A549 (cell line): ENCODE measurements at regions not wholly inside any gene's neighbourhood (a gene's known extent, or its start where the extent isn't known, plus 50 kb on each side); places are given as distances from the start of the nearest gene placed in this dataset.

Experiments
- ATAC-seq, 2 experiments: fragments of 200-7000 bp in 1 of 2; fragments of >200 bp in 1 of 2; cut with Nextera tagmentation in 1 of 2; cut with Tn5 transposase in 1 of 2; 3 replicates each; pipeline versions ENCODE4 v1.8.0 to v1.9.1; 2018 to 2020; ENCODE audit warnings: mild to moderate bottlenecking in 1 of 2, moderate library complexity in 1 of 2
- CTCF ChIA-PET: fragments of 300-600 bp; sonication (Branson Sonifier 250); formaldehyde crosslinking; extraction: SDS; loops from one replicate; lab custom pipeline; 2021; ENCODE audit warnings: antibody characterized with exemption, inconsistent platforms; lab: Yijun Ruan, JAX
- POLR2A ChIA-PET: fragments of 350-600 bp; formaldehyde crosslinking; extraction: SDS; loops from one replicate; lab custom pipeline; 2021; ENCODE audit warnings: antibody characterized with exemption, inconsistent platforms; lab: Yijun Ruan, JAX
- DNase-seq, 2 experiments: peaks; one replicate each; pipeline versions ENCODE4 v3.0.0 to v3.0.0-alpha.2; 2011 to 2016; ENCODE audit warnings: low read depth in 1 of 2, low spot score in 1 of 2
- FAIRE-seq: peaks from 2 replicates; lab custom pipeline; 2011; peaks lifted over from hg19 to GRCh38; lab: Jason Lieb, UNC
- H3K27ac ChIP-seq, 2 experiments: fragments of >200 bp; sonication (Bioruptor Twin); formaldehyde crosslinking; 3 replicates each; pipeline ENCODE4 v1.5.1; 2016 to 2017
- H3K4me1 ChIP-seq: fragments of >200 bp; sonication (Bioruptor Twin); formaldehyde crosslinking; 3 replicates; pipeline ENCODE4 v1.6.1; 2016
- H3K4me2 ChIP-seq: fragments of >200 bp; sonication (Bioruptor Twin); formaldehyde crosslinking; 3 replicates; pipeline ENCODE4 v1.6.1; 2016
- H3K4me3 ChIP-seq: fragments of >200 bp; sonication (Bioruptor Twin); formaldehyde crosslinking; 3 replicates; pipeline ENCODE4 v1.5.1; 2016
- H3K9me3 ChIP-seq: fragments of >200 bp; sonication (Bioruptor Twin); formaldehyde crosslinking; 3 replicates; pipeline ENCODE4 v1.6.1; 2016
- BHLHE40 ChIP-seq: IDR thresholded peaks from 2 replicates; pipeline ENCODE4 v1.6.1; 2012; ENCODE audit warnings: low read depth, low read length, inconsistent platforms
- CBX8 ChIP-seq: fragments of 200-600 bp; sonication (generic); IDR thresholded peaks from 2 replicates; pipeline ENCODE4 v1.6.1; 2016
- CEBPB ChIP-seq, 2 experiments: fragments of >200 bp in 1 of 2; sonication (Bioruptor Twin) in 1 of 2; formaldehyde crosslinking in 1 of 2; IDR thresholded peaks; 2 replicates each; pipeline ENCODE4 v1.6.1; 2012 to 2016
- CHD2 ChIP-seq: fragments of 150-350 bp; IDR thresholded peaks from 2 replicates; pipeline ENCODE4 v1.6.1; 2014; ENCODE audit warnings: low read length; ENCODE audit not compliant: partially characterized antibody
- EP300 ChIP-seq, 2 experiments: fragments of >200 bp; sonication (Bioruptor Twin); formaldehyde crosslinking; IDR thresholded peaks; 2 replicates in 1 of 2; 3 replicates in 1 of 2; pipeline ENCODE4 v1.6.1; 2016 to 2017
- FOSL2 ChIP-seq, 2 experiments: fragments of 450-650 bp in 1 of 2; fragments of >200 bp in 1 of 2; sonication (Bioruptor Twin) in 1 of 2; formaldehyde crosslinking; IDR thresholded peaks; 2 replicates each; pipeline versions ENCODE4 v1.5.0 to v1.6.1; 2016 to 2020; ENCODE audit warnings: mild to moderate bottlenecking in 1 of 2, moderate library complexity in 1 of 2
- FOXS1 ChIP-seq: fragments of 250-450 bp; sonication (Bioruptor Pico); IDR thresholded peaks from 2 replicates; pipeline ENCODE4 v1.5.0; 2020; ENCODE audit warnings: mild to moderate bottlenecking, moderate library complexity
- HOXB13 ChIP-seq: fragments of 250-450 bp; sonication (Bioruptor Pico); IDR thresholded peaks from 2 replicates; pipeline ENCODE4 v1.5.0; 2020; ENCODE audit warnings: low read depth, mild to moderate bottlenecking, moderate library complexity
- HOXB5 ChIP-seq: fragments of 250-450 bp; sonication (Bioruptor Pico); IDR thresholded peaks from 2 replicates; pipeline ENCODE4 v1.5.0; 2020; ENCODE audit warnings: mild to moderate bottlenecking, moderate library complexity
- JUN ChIP-seq, 2 experiments: fragments of >200 bp; sonication (Bioruptor Twin); formaldehyde crosslinking; IDR thresholded peaks; 2 replicates in 1 of 2; 3 replicates in 1 of 2; pipeline ENCODE4 v1.6.1; 2016 to 2017
- JUNB ChIP-seq: fragments of >200 bp; sonication (Bioruptor Twin); formaldehyde crosslinking; IDR thresholded peaks from 2 replicates; pipeline ENCODE4 v1.6.1; 2016
- KDM5A ChIP-seq: fragments of 200-600 bp; sonication (generic); IDR thresholded peaks from 2 replicates; pipeline ENCODE4 v1.6.1; 2016; ENCODE audit warnings: antibody characterized with exemption, mild to moderate bottlenecking
- MAZ ChIP-seq: fragments of 150-350 bp; IDR thresholded peaks from 2 replicates; pipeline ENCODE4 v1.6.1; 2014; ENCODE audit warnings: antibody characterized with exemption, low read depth, low read length, borderline replicate concordance
- NFE2L2 ChIP-seq: fragments of 150-350 bp; conservative IDR thresholded peaks from 2 replicates; pipeline ENCODE4 v1.6.1; 2014; ENCODE audit warnings: low read length
- NPAS2 ChIP-seq: fragments of 250-450 bp; sonication (Bioruptor Pico); IDR thresholded peaks from 2 replicates; pipeline ENCODE4 v1.8.0; 2022; ENCODE audit warnings: mild to moderate bottlenecking, moderate library complexity, borderline replicate concordance
- NR3C1 ChIP-seq: fragments of >200 bp; sonication (Bioruptor Twin); formaldehyde crosslinking; IDR thresholded peaks from 3 replicates; pipeline ENCODE4 v1.6.1; 2017
- RAD21 ChIP-seq, 2 experiments: fragments of >200 bp in 1 of 2; sonication (Bioruptor Twin) in 1 of 2; formaldehyde crosslinking in 1 of 2; IDR thresholded peaks in 1 of 2; conservative IDR thresholded peaks in 1 of 2; 2 replicates in 1 of 2; 3 replicates in 1 of 2; pipeline ENCODE4 v1.6.1; 2012 to 2018; ENCODE audit warnings: inconsistent platforms in 1 of 2
- RNF2 ChIP-seq: fragments of 200-600 bp; sonication (generic); IDR thresholded peaks from 2 replicates; pipeline ENCODE4 v1.6.1; 2016; ENCODE audit warnings: low read depth, mild to moderate bottlenecking, antibody characterized with exemption, moderate library complexity, borderline replicate concordance
- SMC3 ChIP-seq: fragments of >200 bp; sonication (Bioruptor Twin); formaldehyde crosslinking; IDR thresholded peaks from 3 replicates; pipeline ENCODE4 v1.6.1; 2018; ENCODE audit warnings: inconsistent platforms
- ZFP36 ChIP-seq: fragments of 450-650 bp; IDR thresholded peaks from 2 replicates; pipeline ENCODE4 v1.6.1; 2014; ENCODE audit warnings: borderline replicate concordance; ENCODE audit not compliant: partially characterized antibody
- ZSCAN20 ChIP-seq: fragments of 250-450 bp; sonication (Bioruptor Pico); IDR thresholded peaks from 2 replicates; pipeline ENCODE4 v1.8.0; 2022; ENCODE audit warnings: mild to moderate bottlenecking, moderate library complexity
- WGBS: methylation state at CpG from one replicate; pipeline ENCODE4 v1.1.6; 2017; ENCODE audit errors: missing lambda C conversion rate; 5-methylcytosine and 5-hydroxymethylcytosine counted together
- TF ChIP-seq, protein P1 (sequence below): fragments of 450-650 bp; IDR thresholded peaks from 2 replicates; pipeline ENCODE4 v1.6.1; 2014; ENCODE audit warnings: antibody characterized with exemption
- TF ChIP-seq, protein P2 (sequence below): fragments of 150-350 bp; IDR thresholded peaks from 2 replicates; pipeline ENCODE4 v1.6.1; 2014; ENCODE audit warnings: low read depth, mild to moderate bottlenecking, low read length
- TF ChIP-seq, protein P3 (sequence below): IDR thresholded peaks from 2 replicates; pipeline ENCODE4 v1.6.1; 2012
- TF ChIP-seq, protein P4 (sequence below): IDR thresholded peaks from 2 replicates; pipeline ENCODE4 v1.6.1; 2012; ENCODE audit warnings: low read depth, borderline replicate concordance
- TF ChIP-seq, protein P5 (sequence below): fragments of 200-600 bp; sonication (generic); IDR thresholded peaks from 2 replicates; pipeline ENCODE4 v1.6.1; 2016; ENCODE audit warnings: antibody characterized with exemption, mild to moderate bottlenecking, moderate library complexity

DNA sequence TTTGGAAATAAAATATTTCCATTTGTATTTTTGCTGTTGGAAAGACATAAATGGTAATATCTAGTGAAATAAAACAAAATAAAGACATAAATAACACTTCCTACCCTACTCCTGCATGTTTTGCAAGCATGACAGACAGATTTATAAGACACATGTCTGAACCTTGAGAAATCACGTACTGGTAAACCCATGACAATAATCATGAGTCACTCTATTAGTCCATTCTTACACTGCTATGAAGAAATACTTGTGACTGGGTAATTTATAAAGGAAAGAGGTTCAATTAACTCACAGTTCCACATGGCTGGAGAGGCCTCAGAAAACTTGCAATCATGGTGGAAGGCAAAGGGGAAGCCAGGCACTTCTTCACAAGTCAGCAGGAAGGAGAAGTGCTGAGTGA, 942.2 kb downstream of the REEP3 start:
- H3K4me1 ChIP-seq, result no peaks in the 10 kb centered on the region

DNA sequence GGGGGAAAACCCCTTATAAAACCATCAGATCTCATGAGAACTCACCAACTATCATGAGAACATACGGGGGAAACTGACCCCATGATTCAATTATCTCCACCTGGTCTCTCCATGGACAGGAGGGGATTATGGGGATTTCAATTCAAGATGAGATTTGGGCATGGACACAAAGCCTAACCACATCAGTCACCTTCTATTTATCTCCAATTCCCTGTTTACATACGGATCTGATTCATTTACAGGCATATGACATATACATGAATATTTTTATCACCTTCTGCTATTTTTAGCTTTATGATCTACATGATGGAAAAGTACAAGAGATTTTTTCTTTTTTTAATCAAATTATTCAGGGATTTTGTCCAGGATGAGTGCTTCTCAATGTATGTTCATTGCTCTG, 944.5 kb downstream of the REEP3 start:
- no peak for ATAC-seq

More for the DNA sequence above, 942.2 kb downstream of the REEP3 start:
- WGBS, result 0% methylated on average over 1 of the region's 1 CpG
- DNase-seq, result no peak
- no peak for ATAC-seq
- ChIA-PET POLR2A (no interaction called here), CTCF (no interaction called here)
- Histone ChIP-seq H3K4me3 (no peak overlapping the region), H3K9me3 (no peaks in the 10 kb centered on the region), H3K27ac (no peak overlapping the region), H3K4me2 (no peak overlapping the region)
- no peak for FAIRE-seq
- TF ChIP-seq ZFP36 (no peak), FOXS1 (CRISPR knock-in tag) (no peak), CBX8 (no peak), CEBPB (IDR thresholded peaks at IDR 0.05) (no peak), RAD21 (conservative IDR thresholded peaks at IDR 0.05 in 1 of 2, IDR thresholded peaks at IDR 0.05 in 1 of 2) (no peak), HOXB5 (CRISPR knock-in tag) (no peak), KDM5A (no peak), FOSL2 (IDR thresholded peaks at IDR 0.05) (no peak), FOSL2 (CRISPR knock-in tag; IDR thresholded peaks at IDR 0.05) (no peak), JUNB (no peak)
- TF ChIP-seq, protein P1, sequence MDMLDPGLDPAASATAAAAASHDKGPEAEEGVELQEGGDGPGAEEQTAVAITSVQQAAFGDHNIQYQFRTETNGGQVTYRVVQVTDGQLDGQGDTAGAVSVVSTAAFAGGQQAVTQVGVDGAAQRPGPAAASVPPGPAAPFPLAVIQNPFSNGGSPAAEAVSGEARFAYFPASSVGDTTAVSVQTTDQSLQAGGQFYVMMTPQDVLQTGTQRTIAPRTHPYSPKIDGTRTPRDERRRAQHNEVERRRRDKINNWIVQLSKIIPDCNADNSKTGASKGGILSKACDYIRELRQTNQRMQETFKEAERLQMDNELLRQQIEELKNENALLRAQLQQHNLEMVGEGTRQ, result no peak
- TF ChIP-seq, protein P2, sequence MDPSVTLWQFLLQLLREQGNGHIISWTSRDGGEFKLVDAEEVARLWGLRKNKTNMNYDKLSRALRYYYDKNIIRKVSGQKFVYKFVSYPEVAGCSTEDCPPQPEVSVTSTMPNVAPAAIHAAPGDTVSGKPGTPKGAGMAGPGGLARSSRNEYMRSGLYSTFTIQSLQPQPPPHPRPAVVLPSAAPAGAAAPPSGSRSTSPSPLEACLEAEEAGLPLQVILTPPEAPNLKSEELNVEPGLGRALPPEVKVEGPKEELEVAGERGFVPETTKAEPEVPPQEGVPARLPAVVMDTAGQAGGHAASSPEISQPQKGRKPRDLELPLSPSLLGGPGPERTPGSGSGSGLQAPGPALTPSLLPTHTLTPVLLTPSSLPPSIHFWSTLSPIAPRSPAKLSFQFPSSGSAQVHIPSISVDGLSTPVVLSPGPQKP, result no peak

DNA sequence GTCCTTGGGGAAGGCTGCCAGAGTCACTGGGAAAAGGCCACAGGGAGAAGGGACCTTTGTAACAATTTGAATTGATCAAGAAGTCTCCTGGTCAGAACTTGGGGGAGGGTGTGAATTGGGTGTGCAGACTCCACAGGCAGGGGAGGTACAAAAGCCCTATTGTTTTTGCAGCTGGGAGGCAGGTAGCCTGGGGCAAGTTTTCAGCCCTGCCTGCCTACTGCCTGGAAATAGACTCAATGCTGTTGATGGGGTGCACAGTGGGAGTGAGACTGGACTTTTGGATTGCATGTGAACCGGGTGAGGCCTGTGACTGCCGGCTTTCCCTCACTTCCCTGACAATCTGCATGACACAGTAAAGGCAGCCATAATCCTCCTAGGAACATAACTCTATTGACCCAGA, 947.0 kb downstream of the REEP3 start:
- TF ChIP-seq CBX8 (no peak), BHLHE40 (no peak), MAZ (no peak), NFE2L2 (no peak), JUNB (no peak), HOXB13 (CRISPR knock-in tag) (no peak), NR3C1 (no peak)
- CTCF ChIA-PET, result no interaction called here
- Histone ChIP-seq H3K4me2 (no peak overlapping the region), H3K27ac (no peak overlapping the region), H3K4me3 (no peak overlapping the region), H3K4me1 (no peaks in the 10 kb centered on the region), H3K9me3 (no peaks in the 10 kb centered on the region)
- WGBS, result 0% methylated on average over 2 of the region's 2 CpGs
- DNase-seq (no peak), ATAC-seq (no peak), FAIRE-seq (no peak)
- POLR2A ChIA-PET, result no interaction called here

More for the DNA sequence above, 944.5 kb downstream of the REEP3 start:
- WGBS, result 0% methylated on average over 2 of the region's 2 CpGs
- FAIRE-seq (no peak), DNase-seq (no peak)
- TF ChIP-seq SMC3, result no peak
- TF ChIP-seq HOXB13 (CRISPR knock-in tag), result no peak
- POLR2A ChIA-PET, result no interaction called here
- Histone ChIP-seq H3K4me2 (no peak overlapping the region), H3K4me1 (no peaks in the 10 kb centered on the region), H3K9me3 (no peaks in the 10 kb centered on the region), H3K27ac (no peak overlapping the region), H3K4me3 (no peak overlapping the region)
- CTCF ChIA-PET, result no interaction called here

DNA sequence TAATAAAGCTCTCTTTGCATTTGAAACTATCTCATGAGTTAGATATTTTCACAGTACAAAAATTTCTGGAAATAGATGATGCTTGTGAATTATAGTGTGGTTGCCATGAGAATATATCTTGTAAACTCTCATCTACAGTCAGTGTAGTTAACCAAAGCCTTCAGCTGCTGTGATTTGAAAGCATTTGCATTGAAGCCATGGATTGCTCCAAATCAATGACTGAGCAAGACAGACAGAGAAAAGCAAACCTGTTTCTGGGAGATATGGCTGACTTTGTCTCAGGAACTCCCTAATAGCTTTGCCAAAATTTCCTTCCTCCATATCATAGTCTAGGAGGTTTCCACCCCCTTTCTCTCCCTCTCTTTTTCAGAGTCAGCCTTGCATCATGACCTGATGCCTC, 955.3 kb downstream of the REEP3 start:
- Histone ChIP-seq H3K4me2 (no peak overlapping the region), H3K27ac (no peak overlapping the region), H3K9me3 (no peaks in the 10 kb centered on the region), H3K4me3 (no peak overlapping the region), H3K4me1 (no peaks in the 10 kb centered on the region)
- FAIRE-seq, result no peak
- CTCF ChIA-PET, result interaction anchor here (1.4 kb wide), 1 partner anchor 17 kb away, joined by 3 read pairs; no protein-coding TSS in a partner anchor
- POLR2A ChIA-PET, result no interaction called here
- DNase-seq, result no peak
- no peak for ATAC-seq
- no peak for TF ChIP-seq ZSCAN20 (CRISPR knock-in tag)
- TF ChIP-seq RNF2, result no peak
- TF ChIP-seq SMC3, result no peak
- no peak for TF ChIP-seq CHD2
- TF ChIP-seq, protein P3, sequence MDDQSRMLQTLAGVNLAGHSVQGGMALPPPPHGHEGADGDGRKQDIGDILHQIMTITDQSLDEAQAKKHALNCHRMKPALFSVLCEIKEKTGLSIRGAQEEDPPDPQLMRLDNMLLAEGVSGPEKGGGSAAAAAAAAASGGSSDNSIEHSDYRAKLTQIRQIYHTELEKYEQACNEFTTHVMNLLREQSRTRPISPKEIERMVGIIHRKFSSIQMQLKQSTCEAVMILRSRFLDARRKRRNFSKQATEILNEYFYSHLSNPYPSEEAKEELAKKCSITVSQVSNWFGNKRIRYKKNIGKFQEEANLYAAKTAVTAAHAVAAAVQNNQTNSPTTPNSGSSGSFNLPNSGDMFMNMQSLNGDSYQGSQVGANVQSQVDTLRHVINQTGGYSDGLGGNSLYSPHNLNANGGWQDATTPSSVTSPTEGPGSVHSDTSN, result no peak
- no peak for TF ChIP-seq JUN (IDR thresholded peaks at IDR 0.05)
- TF ChIP-seq CBX8, result no peak
- TF ChIP-seq, protein P4, sequence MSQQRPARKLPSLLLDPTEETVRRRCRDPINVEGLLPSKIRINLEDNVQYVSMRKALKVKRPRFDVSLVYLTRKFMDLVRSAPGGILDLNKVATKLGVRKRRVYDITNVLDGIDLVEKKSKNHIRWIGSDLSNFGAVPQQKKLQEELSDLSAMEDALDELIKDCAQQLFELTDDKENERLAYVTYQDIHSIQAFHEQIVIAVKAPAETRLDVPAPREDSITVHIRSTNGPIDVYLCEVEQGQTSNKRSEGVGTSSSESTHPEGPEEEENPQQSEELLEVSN, result no peak
- TF ChIP-seq, protein P5, sequence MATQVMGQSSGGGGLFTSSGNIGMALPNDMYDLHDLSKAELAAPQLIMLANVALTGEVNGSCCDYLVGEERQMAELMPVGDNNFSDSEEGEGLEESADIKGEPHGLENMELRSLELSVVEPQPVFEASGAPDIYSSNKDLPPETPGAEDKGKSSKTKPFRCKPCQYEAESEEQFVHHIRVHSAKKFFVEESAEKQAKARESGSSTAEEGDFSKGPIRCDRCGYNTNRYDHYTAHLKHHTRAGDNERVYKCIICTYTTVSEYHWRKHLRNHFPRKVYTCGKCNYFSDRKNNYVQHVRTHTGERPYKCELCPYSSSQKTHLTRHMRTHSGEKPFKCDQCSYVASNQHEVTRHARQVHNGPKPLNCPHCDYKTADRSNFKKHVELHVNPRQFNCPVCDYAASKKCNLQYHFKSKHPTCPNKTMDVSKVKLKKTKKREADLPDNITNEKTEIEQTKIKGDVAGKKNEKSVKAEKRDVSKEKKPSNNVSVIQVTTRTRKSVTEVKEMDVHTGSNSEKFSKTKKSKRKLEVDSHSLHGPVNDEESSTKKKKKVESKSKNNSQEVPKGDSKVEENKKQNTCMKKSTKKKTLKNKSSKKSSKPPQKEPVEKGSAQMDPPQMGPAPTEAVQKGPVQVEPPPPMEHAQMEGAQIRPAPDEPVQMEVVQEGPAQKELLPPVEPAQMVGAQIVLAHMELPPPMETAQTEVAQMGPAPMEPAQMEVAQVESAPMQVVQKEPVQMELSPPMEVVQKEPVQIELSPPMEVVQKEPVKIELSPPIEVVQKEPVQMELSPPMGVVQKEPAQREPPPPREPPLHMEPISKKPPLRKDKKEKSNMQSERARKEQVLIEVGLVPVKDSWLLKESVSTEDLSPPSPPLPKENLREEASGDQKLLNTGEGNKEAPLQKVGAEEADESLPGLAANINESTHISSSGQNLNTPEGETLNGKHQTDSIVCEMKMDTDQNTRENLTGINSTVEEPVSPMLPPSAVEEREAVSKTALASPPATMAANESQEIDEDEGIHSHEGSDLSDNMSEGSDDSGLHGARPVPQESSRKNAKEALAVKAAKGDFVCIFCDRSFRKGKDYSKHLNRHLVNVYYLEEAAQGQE, result no peak
- no peak for TF ChIP-seq NPAS2 (CRISPR knock-in tag)
- no peak for TF ChIP-seq EP300 (IDR thresholded peaks at IDR 0.05)
